ENCODE measurements at regions not wholly inside any gene's neighbourhood (a gene's known extent, or its start where the extent isn't known, plus 50 kb on each side); places are given as distances from the start of the nearest gene placed in this dataset.

DNA sequence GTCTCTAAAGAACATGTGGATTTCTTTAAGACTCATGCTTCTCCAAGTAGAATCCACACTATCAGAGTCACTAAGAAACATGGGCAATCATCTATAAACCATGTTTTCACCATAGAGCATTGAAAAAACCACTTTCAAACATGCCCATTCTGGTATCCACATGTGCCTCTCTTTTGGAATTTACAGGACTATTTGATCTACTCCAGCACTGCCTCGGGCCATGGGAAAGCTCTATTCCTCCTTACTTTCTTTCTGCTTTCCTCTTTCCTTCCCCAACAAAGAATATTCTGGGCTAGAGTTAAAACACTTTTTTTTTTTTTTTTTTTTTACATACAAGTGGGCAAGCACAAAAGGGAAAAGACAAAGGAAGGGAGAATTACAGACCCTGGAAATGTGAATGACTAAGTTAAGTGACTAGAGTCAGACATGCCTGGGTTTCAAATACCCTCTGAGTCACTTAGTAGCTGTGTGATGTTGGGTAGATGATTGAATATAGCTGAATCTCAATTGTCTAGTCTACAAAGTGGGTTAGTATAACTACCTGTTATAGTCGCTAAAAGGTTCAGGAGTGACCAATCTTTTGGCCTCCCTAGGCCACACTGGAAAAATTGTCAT lies 847.7 kb upstream of the INTU start:
- H3K36me3 ChIP-seq (ENCODE audit: low read depth), result no peaks in the 10 kb centered on the region
- H3K4me3 ChIP-seq, result no peak overlapping the region
- no peaks in the 10 kb centered on the region for H3K9me3 ChIP-seq (ENCODE audit: low read depth)
- peak overlapping the region; percentile 65 for H2AFZ ChIP-seq
- no peaks in the 10 kb centered on the region for H3K79me2 ChIP-seq (ENCODE audit: insufficient read depth)
- no peaks in the 10 kb centered on the region for H3K9me2 ChIP-seq (ENCODE audit: insufficient read depth)
- no peak overlapping the region for H3K27ac ChIP-seq
- no peak overlapping the region for H3K4me2 ChIP-seq (ENCODE audit: unreplicated experiment)
- in situ Hi-C loops (cut with MboI), result no loop called here
- 72 to 74% methylated on average over 2 of the region's 2 CpGs for WGBS, 2 experiments (ENCODE audit: low coverage in 1 of 2, low lambda C conversion rate in 2 of 2, missing lambda C conversion rate in 2 of 2)
- TF ChIP-seq EZH2phosphoT487 (IDR thresholded peaks at IDR 0.05; ENCODE audit: insufficient read depth, low read depth) (no peak), EZH2 (IDR thresholded peaks at IDR 0.05; ENCODE audit: insufficient read depth, poor library complexity, severe bottlenecking) (no peak)
- DNase-seq, result peak; percentile 13
- H4K20me1 ChIP-seq (ENCODE audit: insufficient read depth), result no peaks in the 10 kb centered on the region
- peaks cover 6% of the 10 kb centered on the region; the same call in 1 of the 2 replicates for H3K4me1 ChIP-seq (ENCODE audit: insufficient read depth)
- peaks cover 5% of the 10 kb centered on the region; the same call in 1 of the 2 replicates for H3F3A ChIP-seq (ENCODE audit: insufficient read depth)
- no peaks in the 10 kb centered on the region for H3K27me3 ChIP-seq (replicated peaks; ENCODE audit: insufficient read depth)
- no peak overlapping the region for H3K9ac ChIP-seq

DNA sequence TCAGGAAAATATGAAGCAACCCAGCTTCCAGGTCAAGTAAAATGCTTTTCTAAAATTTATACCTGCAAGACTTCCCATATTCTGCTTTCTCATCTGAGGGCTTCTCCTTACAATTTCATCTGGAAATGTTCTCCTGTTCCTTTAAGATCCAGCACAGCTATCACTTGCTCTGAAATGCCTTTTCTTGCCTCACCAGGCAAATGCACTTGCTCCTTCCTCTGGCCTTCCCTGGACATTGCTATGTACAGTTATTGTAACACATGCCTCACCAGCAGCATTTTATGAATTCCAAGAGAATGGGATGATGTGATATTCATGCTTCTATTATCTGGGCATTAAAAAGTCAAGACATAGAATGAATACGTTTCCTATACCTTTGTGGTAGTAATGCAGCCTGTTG lies 842.1 kb upstream of the INTU start:
- in situ Hi-C loops (cut with MboI), result no loop called here
- H3F3A ChIP-seq (ENCODE audit: insufficient read depth), result no peaks in the 10 kb centered on the region
- no peak overlapping the region for H3K4me2 ChIP-seq (ENCODE audit: unreplicated experiment)
- H3K4me1 ChIP-seq (ENCODE audit: insufficient read depth), result peaks cover 8% of the 10 kb centered on the region; the same call in 1 of the 2 replicates
- no peak overlapping the region for H3K4me3 ChIP-seq
- H3K9me3 ChIP-seq (ENCODE audit: low read depth), result no peaks in the 10 kb centered on the region
- H4K20me1 ChIP-seq (ENCODE audit: insufficient read depth), result no peaks in the 10 kb centered on the region
- peak overlapping the region; percentile 7; the same call in 1 of the 2 replicates for H2AFZ ChIP-seq
- no peak for TF ChIP-seq EZH2phosphoT487 (IDR thresholded peaks at IDR 0.05; ENCODE audit: insufficient read depth, low read depth)
- H3K27me3 ChIP-seq (replicated peaks; ENCODE audit: insufficient read depth), result no peaks in the 10 kb centered on the region
- 95 to 100% methylated on average over 1 of the region's 1 CpG for WGBS, 2 experiments (ENCODE audit: low coverage in 1 of 2, low lambda C conversion rate in 2 of 2, missing lambda C conversion rate in 2 of 2)
- no peaks in the 10 kb centered on the region for H3K36me3 ChIP-seq (ENCODE audit: low read depth)
- no peak overlapping the region for H3K27ac ChIP-seq
- H3K9ac ChIP-seq, result no peak overlapping the region
- DNase-seq, result peak; percentile 15
- H3K79me2 ChIP-seq (ENCODE audit: insufficient read depth), result no peaks in the 10 kb centered on the region
- H3K9me2 ChIP-seq (ENCODE audit: insufficient read depth), result no peaks in the 10 kb centered on the region

DNA sequence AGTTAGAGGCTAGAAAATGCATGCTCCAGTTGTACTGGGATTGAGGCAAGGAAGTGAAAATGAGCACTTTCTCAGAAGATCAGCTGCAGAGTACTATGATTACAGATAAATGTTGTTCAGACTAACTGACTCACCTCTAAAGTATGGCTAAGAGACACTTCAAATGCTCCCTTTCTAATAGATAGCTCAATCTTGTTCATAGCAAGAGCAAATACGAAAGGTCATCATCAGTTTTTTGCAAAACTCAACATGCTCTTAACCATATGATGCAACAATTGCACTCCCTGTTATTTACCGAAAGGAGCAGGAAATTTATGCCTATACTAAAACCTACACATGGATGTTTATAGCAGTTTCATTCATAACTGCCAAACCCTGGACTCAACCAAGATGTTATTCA lies 838.4 kb upstream of the INTU start:
- 73 to 81% methylated on average over 2 of the region's 2 CpGs for WGBS, 2 experiments (ENCODE audit: low coverage in 1 of 2, low lambda C conversion rate in 2 of 2, missing lambda C conversion rate in 2 of 2)
- Histone ChIP-seq H4K20me1 (ENCODE audit: insufficient read depth) (no peaks in the 10 kb centered on the region), H3K27me3 (replicated peaks; ENCODE audit: insufficient read depth) (no peaks in the 10 kb centered on the region), H3K27ac (no peak overlapping the region), H3K9me2 (ENCODE audit: insufficient read depth) (no peaks in the 10 kb centered on the region), H3K9ac (no peak overlapping the region), H3K4me3 (no peak overlapping the region), H3K9me3 (ENCODE audit: low read depth) (no peaks in the 10 kb centered on the region), H3K4me2 (ENCODE audit: unreplicated experiment) (no peak overlapping the region), H3F3A (ENCODE audit: insufficient read depth) (no peaks in the 10 kb centered on the region), H3K4me1 (ENCODE audit: insufficient read depth) (peaks cover 8% of the 10 kb centered on the region; the same call in 1 of the 2 replicates), H3K36me3 (ENCODE audit: low read depth) (no peaks in the 10 kb centered on the region), H3K79me2 (ENCODE audit: insufficient read depth) (no peaks in the 10 kb centered on the region), H2AFZ (peak overlapping the region; percentile 57)
- TF ChIP-seq EZH2 (IDR thresholded peaks at IDR 0.05; ENCODE audit: insufficient read depth, poor library complexity, severe bottlenecking), result no peak
- no peak for TF ChIP-seq EZH2phosphoT487 (IDR thresholded peaks at IDR 0.05; ENCODE audit: insufficient read depth, low read depth)
- in situ Hi-C loops (cut with MboI), result no loop called here
- DNase-seq, result peak; percentile 28

DNA sequence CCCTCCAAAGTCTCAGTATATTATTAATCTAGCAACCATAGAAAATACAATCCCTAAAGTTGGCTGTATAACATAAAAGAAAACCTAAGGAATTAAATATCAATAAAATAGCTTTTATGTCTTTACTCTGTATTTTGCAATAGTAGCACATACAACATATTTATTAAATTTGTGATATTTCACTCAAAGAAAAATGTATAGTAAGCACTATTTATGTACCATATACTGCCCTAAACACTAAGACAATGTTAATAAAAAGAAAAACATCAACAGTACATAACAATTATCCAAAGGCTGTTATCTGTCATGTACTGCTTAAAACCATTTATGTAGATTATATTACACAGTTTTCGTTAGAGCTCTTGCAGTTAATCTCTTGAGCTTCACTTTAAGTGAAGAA lies 834.5 kb upstream of the INTU start:
- no peaks in the 10 kb centered on the region for H3K79me2 ChIP-seq (ENCODE audit: insufficient read depth)
- no peak overlapping the region for H3K9ac ChIP-seq
- TF ChIP-seq EZH2 (IDR thresholded peaks at IDR 0.05; ENCODE audit: insufficient read depth, poor library complexity, severe bottlenecking) (no peak), EZH2phosphoT487 (IDR thresholded peaks at IDR 0.05; ENCODE audit: insufficient read depth, low read depth) (no peak)
- no peaks in the 10 kb centered on the region for H3K36me3 ChIP-seq (ENCODE audit: low read depth)
- WGBS, 2 experiments (ENCODE audit: low coverage in 1 of 2, low lambda C conversion rate in 2 of 2, missing lambda C conversion rate in 2 of 2), result 90 to 94% methylated on average over 1 of the region's 1 CpG
- no peaks in the 10 kb centered on the region for H3K27me3 ChIP-seq (replicated peaks; ENCODE audit: insufficient read depth)
- H4K20me1 ChIP-seq (ENCODE audit: insufficient read depth), result no peaks in the 10 kb centered on the region
- H3K4me2 ChIP-seq (ENCODE audit: unreplicated experiment), result no peak overlapping the region
- no peak overlapping the region for H3K27ac ChIP-seq
- no peak overlapping the region for H3K4me3 ChIP-seq
- DNase-seq, result no peak
- H2AFZ ChIP-seq, result no peak overlapping the region
- H3K9me2 ChIP-seq (ENCODE audit: insufficient read depth), result no peaks in the 10 kb centered on the region
- in situ Hi-C loops (cut with MboI), result no loop called here
- no peaks in the 10 kb centered on the region for H3F3A ChIP-seq (ENCODE audit: insufficient read depth)
- no peaks in the 10 kb centered on the region for H3K9me3 ChIP-seq (ENCODE audit: low read depth)
- peaks cover 24% of the 10 kb centered on the region for H3K4me1 ChIP-seq (ENCODE audit: insufficient read depth)

Data from GM23248 (cell line).